ENCODE measurements at regions not wholly inside any gene's neighbourhood (a gene's known extent, or its start where the extent isn't known, plus 50 kb on each side); places are given as distances from the start of the nearest gene placed in this dataset.

- H3K9me1 ChIP-seq (replicated peaks; ENCODE audit: control insufficient read depth, extremely low read depth, insufficient read depth, low read length), result no peaks in the 10 kb centered on the region
- FAIRE-seq (no peak), DNase-seq (ENCODE audit: low read depth, low spot score) (no peak)
- no peak overlapping the region for H3K4me2 ChIP-seq (ENCODE audit: insufficient read depth, low read length)
- no peak overlapping the region for H3K4me3 ChIP-seq (replicated peaks in 1 of 3; ENCODE audit: insufficient read depth in 1 of 3, low read depth in 1 of 3, low read length in 3 of 3)
- no peak overlapping the region for H3K27ac ChIP-seq (ENCODE audit: insufficient read depth, low read depth, low read length)
- no peaks in the 10 kb centered on the region for H3K9me3 ChIP-seq (replicated peaks; ENCODE audit: control insufficient read depth, insufficient read depth, low read length)
- intact Hi-C loops (cut with micrococcal nuclease) (no loop called here), dilution Hi-C loops (cut with MboI; ENCODE audit: extremely low pct_ligation_motif_present, low sequenced_read_pairs) (no loop called here)
- TF ChIP-seq MAX (IDR thresholded peaks at IDR 0.05; ENCODE audit: insufficient read depth, insufficient read length) (no peak), FOS (IDR thresholded peaks at IDR 0.05; ENCODE audit: borderline replicate concordance, insufficient read depth, low read length) (no peak), EZH2 (IDR thresholded peaks at IDR 0.05; ENCODE audit: borderline replicate concordance, low read depth, low read length, severe bottlenecking) (no peak), POLR2A (IDR thresholded peaks at IDR 0.05; ENCODE audit: low read depth, low read length) (no peak)
- no peaks in the 10 kb centered on the region for H3K27me3 ChIP-seq (ENCODE audit: control insufficient read depth in 2 of 2, insufficient read depth in 2 of 2, low read length in 2 of 2)
- no peaks in the 10 kb centered on the region for H3K4me1 ChIP-seq (ENCODE audit: control insufficient read depth, extremely low read depth, insufficient read depth, low read length)
- H3K79me2 ChIP-seq (ENCODE audit: control insufficient read depth, insufficient read depth, low read length), result no peaks in the 10 kb centered on the region
- H4K20me1 ChIP-seq (replicated peaks; ENCODE audit: control insufficient read depth, extremely low read depth, insufficient read depth, low read length), result no peaks in the 10 kb centered on the region
- ChIA-PET CTCF (no interaction called here), POLR2A (no interaction called here)
- no peak overlapping the region for H2AFZ ChIP-seq (ENCODE audit: low read depth, low read length)
- H3K9ac ChIP-seq (replicated peaks; ENCODE audit: extremely low read depth, insufficient read depth, low read length), result no peak overlapping the region
- H3K36me3 ChIP-seq (ENCODE audit: control insufficient read depth in 2 of 2, extremely low read depth in 1 of 2, insufficient read depth in 2 of 2, low read length in 2 of 2), result no peaks in the 10 kb centered on the region
- BruUV-seq (replicated peaks), result no TSS peak
Measured at GRCh38 chr9:28678097-28678496, 1104.8 kb upstream of the C9orf72 start.

- intact Hi-C loops (cut with micrococcal nuclease) (no loop called here), dilution Hi-C loops (cut with MboI; ENCODE audit: extremely low pct_ligation_motif_present, low sequenced_read_pairs) (no loop called here)
- Histone ChIP-seq H3K27ac (ENCODE audit: insufficient read depth, low read depth, low read length) (no peak overlapping the region), H3K4me2 (ENCODE audit: insufficient read depth, low read length) (no peak overlapping the region), H3K9me1 (replicated peaks; ENCODE audit: control insufficient read depth, extremely low read depth, insufficient read depth, low read length) (no peaks in the 10 kb centered on the region), H3K79me2 (ENCODE audit: control insufficient read depth, insufficient read depth, low read length) (no peaks in the 10 kb centered on the region), H3K9ac (replicated peaks; ENCODE audit: extremely low read depth, insufficient read depth, low read length) (no peak overlapping the region), H2AFZ (ENCODE audit: low read depth, low read length) (no peak overlapping the region), H3K36me3 (ENCODE audit: control insufficient read depth in 2 of 2, extremely low read depth in 1 of 2, insufficient read depth in 2 of 2, low read length in 2 of 2) (no peaks in the 10 kb centered on the region), H3K27me3 (ENCODE audit: control insufficient read depth in 2 of 2, insufficient read depth in 2 of 2, low read length in 2 of 2) (no peaks in the 10 kb centered on the region), H3K9me3 (replicated peaks; ENCODE audit: control insufficient read depth, insufficient read depth, low read length) (no peaks in the 10 kb centered on the region), H4K20me1 (replicated peaks; ENCODE audit: control insufficient read depth, extremely low read depth, insufficient read depth, low read length) (no peaks in the 10 kb centered on the region), H3K4me3 (replicated peaks in 1 of 3; ENCODE audit: insufficient read depth in 1 of 3, low read depth in 1 of 3, low read length in 3 of 3) (no peak overlapping the region), H3K4me1 (ENCODE audit: control insufficient read depth, extremely low read depth, insufficient read depth, low read length) (no peaks in the 10 kb centered on the region)
- ChIA-PET POLR2A (no interaction called here), CTCF (no interaction called here)
- BruUV-seq (replicated peaks), result no TSS peak
- no peak for DNase-seq (ENCODE audit: low read depth, low spot score)
- TF ChIP-seq EZH2 (IDR thresholded peaks at IDR 0.05; ENCODE audit: borderline replicate concordance, low read depth, low read length, severe bottlenecking) (no peak), POLR2A (IDR thresholded peaks at IDR 0.05; ENCODE audit: low read depth, low read length) (no peak), MAX (IDR thresholded peaks at IDR 0.05; ENCODE audit: insufficient read depth, insufficient read length) (no peak), FOS (IDR thresholded peaks at IDR 0.05; ENCODE audit: borderline replicate concordance, insufficient read depth, low read length) (no peak), JUN (IDR thresholded peaks at IDR 0.05; ENCODE audit: borderline replicate concordance, insufficient read depth, insufficient read length, low read depth) (no peak), GATA2 (IDR thresholded peaks at IDR 0.05; ENCODE audit: insufficient read depth, insufficient read length, low read depth, low read length) (no peak), POLR2AphosphoS5 (IDR thresholded peaks at IDR 0.05; ENCODE audit: insufficient read depth, low read depth, low read length) (no peak)
- no peak for FAIRE-seq
Measured at GRCh38 chr9:28688172-28688571, 1114.9 kb upstream of the C9orf72 start.
